MCF 10A (cell line): ENCODE measurements at regions not wholly inside any gene's neighbourhood (a gene's known extent, or its start where the extent isn't known, plus 50 kb on each side); places are given as distances from the start of the nearest gene placed in this dataset.

Experiments
- BruUV-seq: library from RNA; stranded (reverse); fragments of 400-500 nt; replicated peaks from 2 replicates; lab custom pipeline; 2021; lab: Mats Ljungman, UMichigan
- CTCF ChIA-PET: fragments of 300-600 bp; sonication (Branson Sonifier 250); formaldehyde crosslinking; extraction: SDS; loops from one replicate; lab custom pipeline; 2021; ENCODE audit warnings: antibody characterized with exemption, inconsistent platforms; lab: Yijun Ruan, JAX
- POLR2A ChIA-PET: fragments of 300-600, 350-650 bp; sonication (Branson Sonifier 250); formaldehyde crosslinking; extraction: SDS; loops from one replicate; lab custom pipeline; 2020; ENCODE audit warnings: antibody characterized with exemption, inconsistent platforms; lab: Yijun Ruan, JAX
- DNase-seq: peaks from one replicate; pipeline ENCODE4 v3.0.0-alpha.2; 2018; ENCODE audit not compliant: unreplicated experiment
- H3K27ac Mint-ChIP-seq: one replicate; pipeline ENCODE4 v1.8.0; 2022; ENCODE audit warnings: mild to moderate bottlenecking, low read depth, mixed read lengths; ENCODE audit not compliant: unreplicated experiment
- H3K27me3 Mint-ChIP-seq: one replicate; pipeline ENCODE4 v1.8.0; 2022; ENCODE audit warnings: mixed read lengths; ENCODE audit not compliant: insufficient read depth, unreplicated experiment
- H3K36me3 Mint-ChIP-seq: one replicate; pipeline ENCODE4 v1.8.0; 2022; ENCODE audit warnings: mild to moderate bottlenecking, moderate library complexity, mixed read lengths; ENCODE audit not compliant: insufficient read depth, unreplicated experiment
- H3K4me1 Mint-ChIP-seq: one replicate; pipeline ENCODE4 v1.8.0; 2022; ENCODE audit warnings: mixed read lengths; ENCODE audit not compliant: insufficient read depth, unreplicated experiment
- H3K4me3 Mint-ChIP-seq: one replicate; pipeline ENCODE4 v1.8.0; 2022; ENCODE audit warnings: mild to moderate bottlenecking, moderate library complexity, mixed read lengths; ENCODE audit not compliant: unreplicated experiment
- H3K9me3 Mint-ChIP-seq: one replicate; pipeline ENCODE4 v1.8.0; 2022; ENCODE audit warnings: mixed read lengths; ENCODE audit not compliant: unreplicated experiment
- CTCF ChIP-seq: fragments of 200-600 bp; IDR thresholded peaks from one replicate; pipeline ENCODE4 v1.8.0; 2022; ENCODE audit warnings: antibody characterized with exemption, mild to moderate bottlenecking; ENCODE audit not compliant: unreplicated experiment
- intact Hi-C: fragments of 100-400 bp; cut with micrococcal nuclease; formaldehyde crosslinking; loops from 2 replicates; pipeline ENCODE4 v1.14.1; 2022

GRCh38 chr7:138278601-138279000 lies 181.5 kb upstream of the TRIM24 start:
- intact Hi-C loops = no loop called here
- H3K27ac Mint-ChIP-seq = no peak overlapping the region
- H3K4me1 Mint-ChIP-seq = no peaks in the 10 kb centered on the region
- BruUV-seq = no TSS peak
- TF ChIP-seq CTCF = no peak
- H3K9me3 Mint-ChIP-seq = no peaks in the 10 kb centered on the region
- no peak overlapping the region for H3K4me3 Mint-ChIP-seq
- no peak for DNase-seq
- ChIA-PET POLR2A (interaction anchor here (1.5 kb wide), 1 partner anchor 8 kb away, joined by 3 read pairs; no protein-coding TSS in a partner anchor), CTCF (interaction anchor here (0.8 kb wide), 1 partner anchor 117 kb away, joined by 3 read pairs; no protein-coding TSS in a partner anchor)
- H3K36me3 Mint-ChIP-seq = no peaks in the 10 kb centered on the region
- H3K27me3 Mint-ChIP-seq = no peaks in the 10 kb centered on the region

- POLR2A ChIA-PET = no interaction called here
- DNase-seq = no peak
- no peaks in the 10 kb centered on the region for H3K4me1 Mint-ChIP-seq
- H3K36me3 Mint-ChIP-seq = peaks cover 6% of the 10 kb centered on the region
- intact Hi-C loops = no loop called here
- no peaks in the 10 kb centered on the region for H3K27me3 Mint-ChIP-seq
- H3K4me3 Mint-ChIP-seq = no peak overlapping the region
- TF ChIP-seq CTCF = no peak
- H3K27ac Mint-ChIP-seq = no peak overlapping the region
- H3K9me3 Mint-ChIP-seq = no peaks in the 10 kb centered on the region
- CTCF ChIA-PET = no interaction called here
- BruUV-seq = no TSS peak
Observed at GRCh38 chr7:138282997-138283396, 177.1 kb upstream of the TRIM24 start.

- ChIA-PET POLR2A (no interaction called here), CTCF (interaction anchor here (0.5 to 0.6 kb wide), 2 partner anchors 131 to 544 kb away, joined by 3 to 4 read pairs; no protein-coding TSS in a partner anchor)
- DNase-seq = no peak
- no peak overlapping the region for H3K27ac Mint-ChIP-seq
- H3K9me3 Mint-ChIP-seq = peaks cover 9% of the 10 kb centered on the region
- peaks cover 10% of the 10 kb centered on the region for H3K36me3 Mint-ChIP-seq
- H3K27me3 Mint-ChIP-seq = no peaks in the 10 kb centered on the region
- no TSS peak for BruUV-seq
- intact Hi-C loops = no loop called here
- no peak overlapping the region for H3K4me3 Mint-ChIP-seq
- H3K4me1 Mint-ChIP-seq = no peaks in the 10 kb centered on the region
- no peak for TF ChIP-seq CTCF
Observed at GRCh38 chr7:138285129-138285528, 174.9 kb upstream of the TRIM24 start.

GRCh38 chr7:138286846-138287245 lies 173.2 kb upstream of the TRIM24 start:
- CTCF ChIA-PET = interaction anchor here (1.2 kb wide), 1 partner anchor 40 kb away, joined by 3 read pairs; no protein-coding TSS in a partner anchor
- peaks cover 10% of the 10 kb centered on the region for H3K9me3 Mint-ChIP-seq
- H3K4me1 Mint-ChIP-seq = no peaks in the 10 kb centered on the region
- intact Hi-C loops = no loop called here
- no peak for TF ChIP-seq CTCF
- POLR2A ChIA-PET = interaction anchor here (1.0 kb wide), 1 partner anchor 9 kb away, joined by 3 read pairs; no protein-coding TSS in a partner anchor
- H3K27ac Mint-ChIP-seq = no peak overlapping the region
- H3K36me3 Mint-ChIP-seq = peaks cover 11% of the 10 kb centered on the region
- no peaks in the 10 kb centered on the region for H3K27me3 Mint-ChIP-seq
- no peak for DNase-seq
- no peak overlapping the region for H3K4me3 Mint-ChIP-seq
- no TSS peak for BruUV-seq
